ENCODE measurements at regions not wholly inside any gene's neighbourhood (a gene's known extent, or its start where the extent isn't known, plus 50 kb on each side); places are given as distances from the start of the nearest gene placed in this dataset.

- in situ Hi-C loops (cut with MboI) = no loop called here
- H3K9me1 ChIP-seq (ENCODE audit: control insufficient read depth, insufficient read depth, low read length) = no peaks in the 10 kb centered on the region
- 46% methylated on average over 6 of the region's 6 CpGs for WGBS (ENCODE audit: insufficient coverage, low coverage, missing lambda C conversion rate)
- H3K36me3 ChIP-seq (ENCODE audit: control insufficient read depth, insufficient read depth, low read length) = no peaks in the 10 kb centered on the region
- no peak for ATAC-seq
- no peak overlapping the region for H3K4me2 ChIP-seq (ENCODE audit: insufficient read depth, low read length)
- ChIA-PET CTCF (ENCODE audit: low intra/inter-chr PET ratio) (no interaction called here), POLR2A (no interaction called here)
- no peaks in the 10 kb centered on the region for H3K27me3 ChIP-seq (ENCODE audit: control insufficient read depth in 2 of 2, insufficient read depth in 2 of 2, low read length in 2 of 2)
- H3K9ac ChIP-seq (ENCODE audit: insufficient read depth in 1 of 2, low read depth in 2 of 2, low read length in 2 of 2) = no peak overlapping the region
- no TSS peak for BruUV-seq (replicated peaks)
- H3K27ac ChIP-seq (ENCODE audit: extremely low read depth, low read depth, low read length) = no peak overlapping the region
- TF ChIP-seq CEBPZ (IDR thresholded peaks at IDR 0.05; ENCODE audit: borderline replicate concordance, low read depth, low read length) (no peak), MTA1 (IDR thresholded peaks at IDR 0.05; ENCODE audit: borderline replicate concordance) (no peak), PTTG1 (tag; IDR thresholded peaks at IDR 0.05; ENCODE audit: low read depth) (no peak), TAF1 (IDR thresholded peaks at IDR 0.05; ENCODE audit: control insufficient read depth, extremely low read depth, insufficient read depth, low read length, severe bottlenecking) (no peak)
- no peaks in the 10 kb centered on the region for H3K79me2 ChIP-seq (ENCODE audit: control insufficient read depth, insufficient read depth, low read length)
- no peak overlapping the region for H3K4me3 ChIP-seq
- DNase-seq (ENCODE audit: extremely low read depth in 1 of 4, low spot score in 3 of 4) = no peak
- H3K9me3 ChIP-seq (replicated peaks; ENCODE audit: control insufficient read depth, insufficient read depth, low read depth, low read length) = no peaks in the 10 kb centered on the region
- intact Hi-C loops (cut with micrococcal nuclease) = loop anchor here (5.0 kb wide), 1 partner anchor 51 kb away; the partner anchor contains the start of gene DUSP5
- no peak for FAIRE-seq
- no peak overlapping the region for H2AFZ ChIP-seq (ENCODE audit: low read depth, low read length)
- peaks cover 0 to 17% of the 10 kb centered on the region in 2 experiments; a peak in 4 of 5 replicates for H3K4me1 ChIP-seq (replicated peaks in 1 of 2; ENCODE audit: control insufficient read depth in 2 of 2, insufficient read depth in 2 of 2, low read length in 2 of 2)
- H4K20me1 ChIP-seq (replicated peaks; ENCODE audit: control insufficient read depth, insufficient read depth, low read length) = no peaks in the 10 kb centered on the region
Observed at GRCh38 chr10:110445871-110446270, 51.8 kb upstream of the DUSP5 start.

All from K562 (cell line).